ENCODE measurements at regions not wholly inside any gene's neighbourhood (a gene's known extent, or its start where the extent isn't known, plus 50 kb on each side); places are given as distances from the start of the nearest gene placed in this dataset.

DNA sequence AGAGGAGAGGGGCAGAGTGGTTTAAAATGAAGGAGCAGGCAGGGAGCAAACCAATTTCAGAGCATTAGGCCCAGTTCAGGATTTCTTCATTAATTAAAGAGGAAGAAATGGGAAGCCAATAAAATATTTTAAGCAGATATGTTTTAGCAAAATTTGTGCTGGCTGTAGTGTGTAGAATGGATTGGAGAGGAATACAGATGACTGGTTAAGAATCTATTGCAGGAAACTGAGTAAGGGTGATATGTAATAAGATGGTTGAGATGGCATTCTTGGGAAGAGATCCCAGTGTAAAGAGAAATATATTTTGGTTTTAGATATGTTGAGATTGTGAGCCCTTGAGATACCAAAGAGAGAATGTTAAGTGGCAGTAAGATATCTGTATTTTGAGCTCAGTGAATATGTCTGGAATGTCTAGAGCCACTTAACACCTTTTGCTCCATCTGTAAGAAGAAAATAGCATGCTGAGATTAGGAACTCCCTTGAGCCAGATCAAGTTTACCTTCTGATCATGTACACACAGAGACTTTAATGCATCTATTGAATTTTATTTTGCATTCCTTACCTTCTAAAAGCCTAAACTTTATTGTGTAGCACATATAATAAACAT lies 79.5 kb upstream of the SLC27A6 start:
- TF ChIP-seq, protein P1, sequence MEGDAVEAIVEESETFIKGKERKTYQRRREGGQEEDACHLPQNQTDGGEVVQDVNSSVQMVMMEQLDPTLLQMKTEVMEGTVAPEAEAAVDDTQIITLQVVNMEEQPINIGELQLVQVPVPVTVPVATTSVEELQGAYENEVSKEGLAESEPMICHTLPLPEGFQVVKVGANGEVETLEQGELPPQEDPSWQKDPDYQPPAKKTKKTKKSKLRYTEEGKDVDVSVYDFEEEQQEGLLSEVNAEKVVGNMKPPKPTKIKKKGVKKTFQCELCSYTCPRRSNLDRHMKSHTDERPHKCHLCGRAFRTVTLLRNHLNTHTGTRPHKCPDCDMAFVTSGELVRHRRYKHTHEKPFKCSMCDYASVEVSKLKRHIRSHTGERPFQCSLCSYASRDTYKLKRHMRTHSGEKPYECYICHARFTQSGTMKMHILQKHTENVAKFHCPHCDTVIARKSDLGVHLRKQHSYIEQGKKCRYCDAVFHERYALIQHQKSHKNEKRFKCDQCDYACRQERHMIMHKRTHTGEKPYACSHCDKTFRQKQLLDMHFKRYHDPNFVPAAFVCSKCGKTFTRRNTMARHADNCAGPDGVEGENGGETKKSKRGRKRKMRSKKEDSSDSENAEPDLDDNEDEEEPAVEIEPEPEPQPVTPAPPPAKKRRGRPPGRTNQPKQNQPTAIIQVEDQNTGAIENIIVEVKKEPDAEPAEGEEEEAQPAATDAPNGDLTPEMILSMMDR (IDR thresholded peaks at IDR 0.05): no peak
- no peak for TF ChIP-seq POLR2A (IDR thresholded peaks at IDR 0.05)

All from testis (tissue), 2 donors.